HG02885 (cell line): ENCODE measurements at regions not wholly inside any gene's neighbourhood (a gene's known extent, or its start where the extent isn't known, plus 50 kb on each side); places are given as distances from the start of the nearest gene placed in this dataset.

Source experiments
- ATAC-seq: cut with Tn5 transposase; IDR thresholded peaks from one replicate; pipeline ENCODE4 v1.9.1; 2021; ENCODE audit warnings: mild to moderate bottlenecking; ENCODE audit not compliant: unreplicated experiment, poor library complexity

GRCh38 chr1:233513431-233513830 is 100.5 kb upstream of the KCNK1 start:
- ATAC-seq: no peak

DNA sequence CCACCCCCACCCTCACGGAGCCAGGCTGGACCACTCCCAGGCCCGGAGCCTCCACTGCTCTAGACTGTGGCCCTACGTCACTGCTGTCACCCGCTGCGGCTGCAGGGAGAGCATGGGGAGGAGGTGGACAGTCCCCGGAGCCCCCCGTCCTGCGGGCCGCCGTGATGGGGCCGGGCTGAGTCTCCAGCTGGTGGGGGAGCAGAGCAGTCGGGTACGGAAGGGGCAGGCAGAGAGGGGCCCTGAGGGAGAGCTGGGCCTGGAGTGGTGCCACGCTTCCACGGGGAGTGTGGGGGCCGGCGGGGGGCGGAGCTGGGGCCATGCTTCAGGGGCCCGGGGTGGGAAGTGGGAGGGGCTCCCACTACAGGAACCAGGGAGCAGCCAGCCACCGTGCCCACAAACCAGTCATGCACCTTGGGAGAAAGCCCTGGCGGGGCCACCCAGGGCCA is 98.9 kb upstream of the KCNK1 start:
- ATAC-seq: no peak

DNA sequence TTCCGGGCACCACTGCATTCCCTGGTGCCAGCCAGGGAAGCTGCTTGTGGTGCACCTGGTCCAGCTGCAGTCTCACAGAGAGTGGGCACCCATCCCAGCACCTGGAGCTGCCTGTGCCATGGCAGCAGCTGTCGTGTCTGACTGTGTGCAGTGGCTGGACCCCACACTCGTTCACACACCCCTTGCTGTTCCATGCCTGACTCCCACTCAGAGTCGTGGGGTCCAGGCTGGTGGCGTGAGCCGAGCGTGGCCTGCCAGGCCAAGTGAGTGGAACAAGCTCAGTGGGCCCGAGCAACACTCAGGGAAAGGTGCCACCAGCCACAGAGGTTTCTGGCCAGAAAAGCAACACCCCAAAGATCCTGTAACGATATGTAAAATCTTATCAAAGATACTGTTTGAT is 97.2 kb upstream of the KCNK1 start:
- no peak for ATAC-seq

- ATAC-seq: no peak
Measured at GRCh38 chr1:233518344-233518743, 95.6 kb upstream of the KCNK1 start.

DNA sequence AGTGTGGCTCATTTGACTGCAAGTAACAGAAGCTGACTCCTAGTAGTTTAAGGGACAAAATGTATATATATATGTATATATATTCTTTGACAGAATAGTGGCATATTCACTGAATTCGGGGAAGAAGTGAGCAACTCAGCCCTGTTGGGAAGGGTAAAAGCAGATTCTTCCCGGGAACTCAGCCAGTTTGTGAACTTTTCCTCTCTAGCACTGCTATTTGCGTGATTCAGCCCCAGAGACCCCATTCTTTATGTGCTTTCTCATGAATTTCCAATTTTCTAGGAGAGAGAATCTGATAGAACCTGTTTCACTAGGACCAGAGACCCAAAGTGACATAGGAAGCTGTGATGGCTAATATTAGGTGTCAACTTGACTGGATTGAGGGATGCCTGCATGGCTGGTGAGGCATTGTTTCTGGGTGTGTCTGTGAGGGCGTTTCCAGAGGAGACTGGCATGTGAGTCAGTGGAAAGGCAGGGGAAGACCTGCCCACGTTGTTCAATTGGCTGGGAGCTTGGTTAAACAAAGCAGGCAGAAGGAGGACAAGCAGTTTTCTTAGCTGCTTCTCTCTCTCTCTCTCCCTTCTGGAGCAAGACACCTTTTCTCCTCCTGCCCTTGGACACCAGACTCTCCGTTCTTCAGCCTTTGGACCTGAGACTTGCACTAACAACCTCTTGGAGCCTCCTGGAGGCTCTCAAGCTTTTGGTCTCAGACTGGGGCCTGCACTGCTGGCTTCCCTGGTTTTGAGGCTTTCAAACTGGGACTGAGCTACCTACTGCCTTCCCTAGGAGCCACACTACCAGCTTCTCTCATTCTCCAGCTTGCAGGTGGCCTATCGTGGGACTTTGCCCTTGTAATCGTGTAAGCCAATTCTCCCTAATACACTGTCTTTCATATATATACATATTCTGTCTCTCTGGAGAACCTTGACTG is 93.4 kb upstream of the KCNK1 start:
- ATAC-seq: no peak

DNA sequence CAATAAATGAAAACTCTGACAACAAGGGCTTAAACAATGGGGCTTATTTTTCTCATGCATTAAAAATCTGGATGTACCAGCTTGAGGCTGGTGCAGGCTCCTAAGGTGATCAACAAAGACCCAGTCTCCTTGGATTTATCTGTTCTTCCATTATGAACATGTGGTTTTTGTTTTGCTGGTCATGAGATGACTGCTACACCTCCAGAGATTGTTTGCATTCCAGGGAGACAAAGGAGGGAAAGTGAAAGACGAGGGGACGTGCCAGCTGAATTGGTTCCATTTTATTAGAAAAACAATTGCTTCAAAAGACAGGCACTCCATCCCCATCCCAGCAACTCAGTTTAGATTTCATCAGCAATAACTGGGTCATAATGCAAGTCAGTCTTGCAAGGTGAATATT is 90.9 kb upstream of the KCNK1 start:
- no peak for ATAC-seq

DNA sequence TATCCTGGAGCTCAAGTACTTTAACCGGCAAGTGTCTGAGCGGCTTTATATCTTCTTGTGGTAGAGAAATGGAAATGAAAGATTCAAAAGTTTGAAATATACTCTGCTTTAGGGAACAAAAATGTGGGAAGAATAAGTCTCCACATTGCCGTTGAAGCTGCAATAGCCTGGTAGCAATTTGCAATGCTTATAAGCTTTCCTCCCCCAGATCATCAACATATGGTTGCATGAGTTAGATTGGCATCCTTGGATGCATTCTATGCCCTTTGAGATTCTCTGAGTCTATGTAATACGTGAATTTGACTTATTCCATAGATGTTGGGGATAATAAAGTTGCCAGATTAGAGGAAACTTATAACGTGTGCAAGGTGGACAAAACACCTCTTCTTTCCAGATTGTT is 86.1 kb upstream of the KCNK1 start:
- no peak for ATAC-seq

- no peak for ATAC-seq
Measured at GRCh38 chr1:233530665-233531386, 83.1 kb upstream of the KCNK1 start.

DNA sequence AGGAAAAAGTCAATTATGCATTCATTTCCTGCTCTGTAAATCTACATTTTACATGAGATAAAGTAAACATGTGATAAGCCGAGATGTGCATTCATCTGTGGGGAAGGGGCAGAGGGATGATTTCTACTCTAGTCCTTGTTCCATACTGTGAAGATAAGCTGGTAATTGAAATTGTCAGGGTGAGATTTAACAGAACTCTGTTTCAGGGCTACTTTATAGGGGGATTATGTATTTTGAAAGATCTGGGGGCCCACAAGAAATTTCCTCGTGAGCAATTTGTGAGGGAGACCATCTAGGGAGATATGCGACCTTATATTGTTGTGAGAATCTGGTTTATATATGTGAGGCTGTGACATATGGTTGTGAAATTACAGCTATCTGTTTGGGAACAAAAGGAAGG is 73.1 kb upstream of the KCNK1 start:
- no peak for ATAC-seq

- no peak for ATAC-seq
Measured at GRCh38 chr1:233543338-233544255, 70.3 kb upstream of the KCNK1 start.

GRCh38 chr1:233544304-233544703 is 69.6 kb upstream of the KCNK1 start:
- ATAC-seq: no peak

DNA sequence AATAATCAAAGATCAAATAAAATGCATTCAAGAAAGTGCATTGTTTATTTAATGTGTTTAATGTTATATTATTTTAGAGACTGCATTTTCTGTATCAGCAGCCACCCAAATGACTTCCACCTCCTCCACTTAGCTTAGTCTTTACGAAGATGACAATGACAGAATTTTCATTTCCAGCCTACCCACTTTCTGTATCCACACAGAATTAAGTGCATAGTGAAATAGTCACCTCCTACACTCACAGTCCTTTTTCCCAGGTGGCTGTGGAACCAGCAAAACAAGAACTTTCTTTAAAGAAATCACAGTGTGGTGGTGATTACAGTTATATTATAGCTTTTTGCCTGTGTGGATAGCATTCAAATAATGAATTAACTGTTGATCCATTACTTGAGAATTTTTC is 66.2 kb upstream of the KCNK1 start:
- no peak for ATAC-seq

- no peak for ATAC-seq
Measured at GRCh38 chr1:233549404-233549803, 64.5 kb upstream of the KCNK1 start.

GRCh38 chr1:233549917-233550316 is 64.0 kb upstream of the KCNK1 start:
- ATAC-seq: no peak

- ATAC-seq: no peak
Measured at GRCh38 chr1:233554037-233554436, 59.9 kb upstream of the KCNK1 start.

DNA sequence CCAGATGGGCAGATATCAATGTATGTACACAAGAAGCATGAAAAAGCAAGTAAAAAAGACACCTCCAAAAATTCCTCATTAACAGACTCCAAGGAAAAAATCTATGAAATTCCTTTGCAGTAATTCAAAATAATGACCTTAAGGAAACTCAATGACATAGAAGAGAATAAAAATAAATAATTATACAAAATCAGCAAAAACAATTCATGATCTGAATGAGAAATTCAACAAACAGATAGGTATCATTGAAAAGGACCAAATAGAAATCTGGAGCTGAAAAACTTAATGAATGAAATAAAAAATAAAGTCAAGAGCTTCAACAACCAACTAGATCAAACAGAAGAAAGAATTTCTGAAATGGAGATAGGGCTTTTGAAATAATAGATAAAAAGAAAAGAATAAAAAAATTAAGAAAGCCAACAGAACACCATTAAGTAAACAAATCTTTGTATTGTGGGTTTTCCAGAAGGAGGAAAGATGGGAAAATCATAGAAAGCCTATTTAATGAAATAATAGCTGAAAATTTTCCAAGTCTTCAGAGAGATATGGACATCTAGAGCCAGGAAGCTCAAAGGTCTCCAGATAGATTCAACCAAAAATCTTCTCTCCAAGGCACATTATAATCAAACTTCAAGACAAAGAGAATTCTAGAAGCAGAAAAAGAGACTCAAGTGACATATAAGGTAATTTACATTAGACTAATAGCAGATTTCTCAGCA is 52.0 kb upstream of the KCNK1 start:
- ATAC-seq: no peak
